Thyroid gland (tissue), 4 donors: ENCODE measurements at regions not wholly inside any gene's neighbourhood (a gene's known extent, or its start where the extent isn't known, plus 50 kb on each side); places are given as distances from the start of the nearest gene placed in this dataset.

Experiments used
- POLR2A ChIP-seq, 2 donors: fragments of 450-650 bp; IDR thresholded peaks; one replicate each; pipeline ENCODE4 v1.6.1; 2017; ENCODE audit warnings: antibody characterized with exemption in 2 of 2, mild to moderate bottlenecking in 2 of 2, moderate library complexity in 1 of 2
- TF ChIP-seq, protein P1 (sequence below), 6 experiments: fragments of 200-600 bp in 3 of 6; fragments of 450-650 bp in 3 of 6; sonication (generic) in 3 of 6; IDR thresholded peaks; one replicate each; pipeline ENCODE4 v1.5.1; 2016 to 2019; ENCODE audit warnings: antibody characterized with exemption in 6 of 6, mild to moderate bottlenecking in 2 of 6, inconsistent platforms in 1 of 6, moderate library complexity in 1 of 6

DNA sequence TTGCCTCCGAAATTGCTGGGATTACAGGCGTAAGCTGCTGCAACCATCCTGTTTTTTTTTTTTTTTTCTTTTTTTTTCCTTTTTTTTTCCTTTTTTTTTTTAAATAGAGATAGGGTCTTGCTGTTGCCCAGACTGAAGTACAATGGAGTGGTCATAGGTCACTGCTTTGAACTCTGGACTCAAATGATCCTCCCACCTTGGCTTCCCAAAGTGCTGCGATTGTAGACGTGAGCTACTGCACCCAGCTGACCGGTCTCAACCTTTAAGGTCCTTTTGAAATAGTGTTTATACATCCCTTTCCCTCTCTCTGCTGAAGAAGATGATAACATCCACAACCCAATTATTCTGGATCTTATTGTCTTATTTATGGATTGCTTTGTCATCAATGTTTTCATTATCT, 548.7 kb downstream of the GBA3 start:
- TF ChIP-seq, protein P1, sequence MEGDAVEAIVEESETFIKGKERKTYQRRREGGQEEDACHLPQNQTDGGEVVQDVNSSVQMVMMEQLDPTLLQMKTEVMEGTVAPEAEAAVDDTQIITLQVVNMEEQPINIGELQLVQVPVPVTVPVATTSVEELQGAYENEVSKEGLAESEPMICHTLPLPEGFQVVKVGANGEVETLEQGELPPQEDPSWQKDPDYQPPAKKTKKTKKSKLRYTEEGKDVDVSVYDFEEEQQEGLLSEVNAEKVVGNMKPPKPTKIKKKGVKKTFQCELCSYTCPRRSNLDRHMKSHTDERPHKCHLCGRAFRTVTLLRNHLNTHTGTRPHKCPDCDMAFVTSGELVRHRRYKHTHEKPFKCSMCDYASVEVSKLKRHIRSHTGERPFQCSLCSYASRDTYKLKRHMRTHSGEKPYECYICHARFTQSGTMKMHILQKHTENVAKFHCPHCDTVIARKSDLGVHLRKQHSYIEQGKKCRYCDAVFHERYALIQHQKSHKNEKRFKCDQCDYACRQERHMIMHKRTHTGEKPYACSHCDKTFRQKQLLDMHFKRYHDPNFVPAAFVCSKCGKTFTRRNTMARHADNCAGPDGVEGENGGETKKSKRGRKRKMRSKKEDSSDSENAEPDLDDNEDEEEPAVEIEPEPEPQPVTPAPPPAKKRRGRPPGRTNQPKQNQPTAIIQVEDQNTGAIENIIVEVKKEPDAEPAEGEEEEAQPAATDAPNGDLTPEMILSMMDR (IDR thresholded peaks at IDR 0.05): no peak
- TF ChIP-seq POLR2A (IDR thresholded peaks at IDR 0.05): no peak
